ENCODE measurements at regions not wholly inside any gene's neighbourhood (a gene's known extent, or its start where the extent isn't known, plus 50 kb on each side); places are given as distances from the start of the nearest gene placed in this dataset.
"Not testable (repeated sequence)": the region's sequence is repeated elsewhere in the genome, so short reads cannot be mapped to it uniquely, and the experiment has no call there.

GRCh38 chr22:49395617-49396016 lies 432.1 kb downstream of the BRD1 start:
- DNase-seq (ENCODE audit: low spot score in 2 of 2) (no peak), ATAC-seq (ENCODE audit: low read depth) (no peak)
- H3K4me3 Mint-ChIP-seq, result no peak overlapping the region
- no peaks in the 10 kb centered on the region for H3K4me1 Mint-ChIP-seq
- H3K36me3 Mint-ChIP-seq, result no peaks in the 10 kb centered on the region
- H3K9me3 Mint-ChIP-seq, result peaks cover 8% of the 10 kb centered on the region
- H3K27ac Mint-ChIP-seq, result no peak overlapping the region
- peaks cover 10% of the 10 kb centered on the region for H3K27me3 Mint-ChIP-seq

GRCh38 chr22:49395062-49395461 lies 432.6 kb downstream of the BRD1 start:
- H3K9me3 Mint-ChIP-seq; H3K36me3 Mint-ChIP-seq; DNase-seq (ENCODE audit: low spot score in 2 of 2); H3K4me3 Mint-ChIP-seq; H3K4me1 Mint-ChIP-seq; ATAC-seq (ENCODE audit: low read depth); H3K27ac Mint-ChIP-seq: not testable (repeated sequence)
- H3K27me3 Mint-ChIP-seq, result peaks cover 12% of the 10 kb centered on the region

GRCh38 chr22:49394116-49394785 lies 433.4 kb downstream of the BRD1 start:
- no peaks in the 10 kb centered on the region for H3K4me1 Mint-ChIP-seq
- no peak for ATAC-seq (ENCODE audit: low read depth)
- no peak for DNase-seq (ENCODE audit: low spot score in 2 of 2)

GRCh38 chr22:49393526-49393925 lies 434.1 kb downstream of the BRD1 start:
- Mint-ChIP-seq H3K9me3 (peaks cover 8% of the 10 kb centered on the region), H3K4me1 (no peaks in the 10 kb centered on the region), H3K4me3 (no peak overlapping the region), H3K27ac (no peak overlapping the region), H3K36me3 (no peaks in the 10 kb centered on the region), H3K27me3 (peaks cover 12% of the 10 kb centered on the region)
- DNase-seq (ENCODE audit: low spot score in 2 of 2), result no peak
- no peak for ATAC-seq (ENCODE audit: low read depth)

More at GRCh38 chr22:49394116-49394785, 433.4 kb downstream of the BRD1 start:
- Mint-ChIP-seq H3K27ac (no peak overlapping the region), H3K27me3 (peaks cover 12% of the 10 kb centered on the region), H3K36me3 (no peaks in the 10 kb centered on the region), H3K9me3 (peaks cover 8% of the 10 kb centered on the region), H3K4me3 (no peak overlapping the region)

- H3K9me3 Mint-ChIP-seq, result peaks cover 8% of the 10 kb centered on the region
- ATAC-seq (ENCODE audit: low read depth), result no peak
- H3K4me1 Mint-ChIP-seq, result no peaks in the 10 kb centered on the region
- H3K4me3 Mint-ChIP-seq, result no peak overlapping the region
- H3K36me3 Mint-ChIP-seq, result no peaks in the 10 kb centered on the region
- no peak overlapping the region for H3K27ac Mint-ChIP-seq
- H3K27me3 Mint-ChIP-seq, result peaks cover 12% of the 10 kb centered on the region
- DNase-seq (ENCODE audit: low spot score in 2 of 2), result no peak
Measured at GRCh38 chr22:49392841-49393510, 434.7 kb downstream of the BRD1 start.

- no peak overlapping the region for H3K27ac Mint-ChIP-seq
- no peaks in the 10 kb centered on the region for H3K36me3 Mint-ChIP-seq
- no peak for DNase-seq (ENCODE audit: low spot score in 2 of 2)
- peaks cover 8% of the 10 kb centered on the region for H3K9me3 Mint-ChIP-seq
- no peaks in the 10 kb centered on the region for H3K4me1 Mint-ChIP-seq
- ATAC-seq (ENCODE audit: low read depth), result no peak
- H3K27me3 Mint-ChIP-seq, result peaks cover 12% of the 10 kb centered on the region
- H3K4me3 Mint-ChIP-seq, result no peak overlapping the region
Measured at GRCh38 chr22:49392247-49392646, 435.4 kb downstream of the BRD1 start.

GRCh38 chr22:49391436-49391835 lies 436.2 kb downstream of the BRD1 start:
- peaks cover 8% of the 10 kb centered on the region for H3K9me3 Mint-ChIP-seq
- no peaks in the 10 kb centered on the region for H3K36me3 Mint-ChIP-seq
- H3K27me3 Mint-ChIP-seq, result peaks cover 12% of the 10 kb centered on the region
- no peak overlapping the region for H3K4me3 Mint-ChIP-seq
- H3K4me1 Mint-ChIP-seq, result no peaks in the 10 kb centered on the region
- no peak for ATAC-seq (ENCODE audit: low read depth)
- no peak for DNase-seq (ENCODE audit: low spot score in 2 of 2)
- H3K27ac Mint-ChIP-seq, result no peak overlapping the region

GRCh38 chr22:49390954-49391353 lies 436.7 kb downstream of the BRD1 start:
- Mint-ChIP-seq H3K4me3 (no peak overlapping the region), H3K36me3 (no peaks in the 10 kb centered on the region), H3K4me1 (no peaks in the 10 kb centered on the region), H3K27ac (no peak overlapping the region), H3K27me3 (peaks cover 12% of the 10 kb centered on the region), H3K9me3 (peaks cover 8% of the 10 kb centered on the region)
- ATAC-seq (ENCODE audit: low read depth), result no peak
- no peak for DNase-seq (ENCODE audit: low spot score in 2 of 2)

- not testable (repeated sequence) for DNase-seq (ENCODE audit: low spot score in 2 of 2); H3K27ac Mint-ChIP-seq; H3K9me3 Mint-ChIP-seq; ATAC-seq (ENCODE audit: low read depth); H3K4me3 Mint-ChIP-seq; H3K36me3 Mint-ChIP-seq; H3K27me3 Mint-ChIP-seq
- peaks cover 17% of the 10 kb centered on the region for H3K4me1 Mint-ChIP-seq
Measured at GRCh38 chr22:49383909-49384308, 443.8 kb downstream of the BRD1 start.

- H3K9me3 Mint-ChIP-seq, result peaks cover 12% of the 10 kb centered on the region
- peaks cover 24% of the 10 kb centered on the region for H3K4me1 Mint-ChIP-seq
- H3K27ac Mint-ChIP-seq, result no peak overlapping the region
- no peaks in the 10 kb centered on the region for H3K36me3 Mint-ChIP-seq
- ATAC-seq (ENCODE audit: low read depth) (no peak), DNase-seq (ENCODE audit: low spot score in 2 of 2) (no peak)
- no peaks in the 10 kb centered on the region for H3K27me3 Mint-ChIP-seq
- H3K4me3 Mint-ChIP-seq, result no peak overlapping the region
Measured at GRCh38 chr22:49382451-49382735, 445.3 kb downstream of the BRD1 start.

- Mint-ChIP-seq H3K27me3 (no peaks in the 10 kb centered on the region), H3K36me3 (no peaks in the 10 kb centered on the region), H3K27ac (no peak overlapping the region), H3K4me1 (peaks cover 24% of the 10 kb centered on the region), H3K9me3 (peaks cover 12% of the 10 kb centered on the region), H3K4me3 (no peak overlapping the region)
- ATAC-seq (ENCODE audit: low read depth) (no peak), DNase-seq (ENCODE audit: low spot score in 2 of 2) (no peak)
Measured at GRCh38 chr22:49381595-49382450, 445.9 kb downstream of the BRD1 start.

- ATAC-seq (ENCODE audit: low read depth) (peak; percentile 43), DNase-seq (ENCODE audit: low spot score in 2 of 2) (no peak)
- Mint-ChIP-seq H3K36me3 (no peaks in the 10 kb centered on the region), H3K27me3 (no peaks in the 10 kb centered on the region), H3K4me3 (no peak overlapping the region), H3K27ac (peak overlapping the region; percentile 74), H3K9me3 (peaks cover 12% of the 10 kb centered on the region), H3K4me1 (peaks cover 24% of the 10 kb centered on the region)
Measured at GRCh38 chr22:49380828-49381114, 446.9 kb downstream of the BRD1 start.

GRCh38 chr22:49380095-49380827 lies 447.4 kb downstream of the BRD1 start:
- Mint-ChIP-seq H3K4me1 (peaks cover 24% of the 10 kb centered on the region), H3K27ac (peak overlapping the region; percentile 74), H3K9me3 (peaks cover 12% of the 10 kb centered on the region), H3K27me3 (no peaks in the 10 kb centered on the region), H3K4me3 (no peak overlapping the region), H3K36me3 (no peaks in the 10 kb centered on the region)
- DNase-seq (ENCODE audit: low spot score in 2 of 2), result peak in 1 of 2 donors; percentile 4
- ATAC-seq (ENCODE audit: low read depth), result peak; percentile 78

- Mint-ChIP-seq H3K4me3 (no peak overlapping the region), H3K36me3 (no peaks in the 10 kb centered on the region), H3K9me3 (peaks cover 13% of the 10 kb centered on the region), H3K27ac (no peak overlapping the region), H3K27me3 (peaks cover 3% of the 10 kb centered on the region), H3K4me1 (peaks cover 24% of the 10 kb centered on the region)
- no peak for DNase-seq (ENCODE audit: low spot score in 2 of 2)
- ATAC-seq (ENCODE audit: low read depth), result no peak
Measured at GRCh38 chr22:49377306-49377705, 450.4 kb downstream of the BRD1 start.
